ENCODE measurements at regions not wholly inside any gene's neighbourhood (a gene's known extent, or its start where the extent isn't known, plus 50 kb on each side); places are given as distances from the start of the nearest gene placed in this dataset.

DNA sequence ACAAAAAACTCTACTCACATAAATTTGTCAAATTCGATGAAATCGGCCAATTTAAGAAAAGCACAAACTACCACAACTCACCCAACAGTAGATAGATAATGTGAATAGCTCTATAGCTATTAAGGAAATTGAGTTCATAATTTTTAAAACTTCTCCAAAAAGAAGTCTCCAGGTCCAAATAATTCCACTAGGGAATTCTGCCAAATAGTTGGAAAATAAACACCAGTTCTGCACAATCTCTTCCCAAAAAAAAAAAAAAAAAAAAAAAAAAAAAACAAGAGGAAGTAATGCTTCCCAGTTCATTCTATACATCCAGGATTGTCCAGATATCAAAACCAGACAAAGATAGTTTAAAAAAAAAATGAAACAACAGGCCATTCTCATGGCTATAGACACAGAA is 164.2 kb downstream of the POLR2M start:
- no peak for TF ChIP-seq POLR2A (IDR thresholded peaks at IDR 0.05)
- TF ChIP-seq, protein P1, sequence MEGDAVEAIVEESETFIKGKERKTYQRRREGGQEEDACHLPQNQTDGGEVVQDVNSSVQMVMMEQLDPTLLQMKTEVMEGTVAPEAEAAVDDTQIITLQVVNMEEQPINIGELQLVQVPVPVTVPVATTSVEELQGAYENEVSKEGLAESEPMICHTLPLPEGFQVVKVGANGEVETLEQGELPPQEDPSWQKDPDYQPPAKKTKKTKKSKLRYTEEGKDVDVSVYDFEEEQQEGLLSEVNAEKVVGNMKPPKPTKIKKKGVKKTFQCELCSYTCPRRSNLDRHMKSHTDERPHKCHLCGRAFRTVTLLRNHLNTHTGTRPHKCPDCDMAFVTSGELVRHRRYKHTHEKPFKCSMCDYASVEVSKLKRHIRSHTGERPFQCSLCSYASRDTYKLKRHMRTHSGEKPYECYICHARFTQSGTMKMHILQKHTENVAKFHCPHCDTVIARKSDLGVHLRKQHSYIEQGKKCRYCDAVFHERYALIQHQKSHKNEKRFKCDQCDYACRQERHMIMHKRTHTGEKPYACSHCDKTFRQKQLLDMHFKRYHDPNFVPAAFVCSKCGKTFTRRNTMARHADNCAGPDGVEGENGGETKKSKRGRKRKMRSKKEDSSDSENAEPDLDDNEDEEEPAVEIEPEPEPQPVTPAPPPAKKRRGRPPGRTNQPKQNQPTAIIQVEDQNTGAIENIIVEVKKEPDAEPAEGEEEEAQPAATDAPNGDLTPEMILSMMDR (IDR thresholded peaks at IDR 0.05): no peak
